Neural cell (in vitro differentiated cells): ENCODE measurements at regions not wholly inside any gene's neighbourhood (a gene's known extent, or its start where the extent isn't known, plus 50 kb on each side); places are given as distances from the start of the nearest gene placed in this dataset.

Experiments used
- H2AFZ ChIP-seq: fragments of 200-600, 300-800 bp; sonication (generic), shearing (Covaris generic); 2 replicates; pipeline ENCODE4 v1.6.0; 2014; ENCODE audit warnings: low read depth, mild to moderate bottlenecking, antibody characterized with exemption, low read length, moderate library complexity
- H3F3A ChIP-seq: fragments of 200-600 bp; shearing (Covaris generic); 2 replicates; pipeline ENCODE4 v1.6.1; 2016; ENCODE audit warnings: mild to moderate bottlenecking, moderate library complexity, mixed read lengths, antibody characterized with exemption, low read length; ENCODE audit not compliant: insufficient read depth, poor library complexity, severe bottlenecking
- H3K27ac ChIP-seq: fragments of 200-600, 300-800 bp; sonication (generic), shearing (Covaris generic); 2 replicates; pipeline ENCODE4 v1.5.1; 2014; ENCODE audit warnings: mild to moderate bottlenecking, low read length, moderate library complexity
- H3K27me3 ChIP-seq: fragments of 300-800, 200-600 bp; sonication (generic), shearing (Covaris generic); 2 replicates; pipeline ENCODE4 v1.6.0; 2014; ENCODE audit warnings: mild to moderate bottlenecking, low read depth, low read length, moderate library complexity; ENCODE audit not compliant: insufficient read depth
- H3K36me3 ChIP-seq: fragments of 300-800, 200-600 bp; sonication (generic), shearing (Covaris generic); 2 replicates; pipeline ENCODE4 v1.5.1; 2014; ENCODE audit warnings: mild to moderate bottlenecking, antibody characterized with exemption, low read length, moderate library complexity; ENCODE audit not compliant: insufficient read depth
- H3K4me2 ChIP-seq: fragments of 300-800, 200-600 bp; sonication (generic), shearing (Covaris generic); 2 replicates; pipeline ENCODE4 v1.6.0; 2014; ENCODE audit warnings: mild to moderate bottlenecking, low read length
- H3K4me3 ChIP-seq: fragments of 300-800, 200-600 bp; sonication (generic), shearing (Covaris generic); 2 replicates; pipeline ENCODE4 v1.5.1; 2014; ENCODE audit warnings: mild to moderate bottlenecking, low read length, moderate library complexity
- H3K79me2 ChIP-seq: fragments of 200-600 bp; shearing (Covaris generic); replicated peaks from 2 replicates; pipeline ENCODE4 v1.6.0; 2014; ENCODE audit warnings: mild to moderate bottlenecking, low read length, moderate library complexity; ENCODE audit not compliant: insufficient read depth
- H3K9ac ChIP-seq: fragments of 300-800, 200-600 bp; sonication (generic), shearing (Covaris generic); 2 replicates; pipeline ENCODE4 v1.6.1; 2016; ENCODE audit warnings: mild to moderate bottlenecking, low read length, mixed read lengths
- H3K9me2 ChIP-seq: fragments of 200-600 bp; shearing (Covaris generic); 2 replicates; pipeline ENCODE4 v1.6.1; 2016; ENCODE audit warnings: mild to moderate bottlenecking, low read length, mixed read lengths; ENCODE audit not compliant: insufficient read depth
- H3K9me3 ChIP-seq: fragments of 200-600, 300-800 bp; sonication (generic), shearing (Covaris generic); 2 replicates; pipeline ENCODE4 v1.6.1; 2016; ENCODE audit warnings: mild to moderate bottlenecking, mixed run types, low read length, moderate library complexity, mixed read lengths
- H4K20me1 ChIP-seq: fragments of 200-600 bp; shearing (Covaris generic); 2 replicates; pipeline ENCODE4 v1.6.1; 2016; ENCODE audit warnings: mild to moderate bottlenecking, mixed run types; ENCODE audit not compliant: insufficient read depth
- CTCF ChIP-seq: fragments of 450-650 bp; IDR thresholded peaks from 2 replicates; pipeline ENCODE4 v1.5.1; 2014; ENCODE audit warnings: antibody characterized with exemption, mild to moderate bottlenecking, moderate library complexity; ENCODE audit not compliant: poor library complexity, severe bottlenecking
- EP300 ChIP-seq: fragments of 450-650 bp; conservative IDR thresholded peaks from 2 replicates; pipeline ENCODE4 v1.6.1; 2014; ENCODE audit warnings: antibody characterized with exemption, mild to moderate bottlenecking, moderate library complexity; ENCODE audit not compliant: poor library complexity, severe bottlenecking
- EZH2 ChIP-seq: fragments of 200-600, 300-800 bp; shearing (Covaris generic), sonication (generic); IDR thresholded peaks from 2 replicates; pipeline ENCODE4 v1.6.1; 2014; ENCODE audit warnings: antibody characterized with exemption, low read length, borderline replicate concordance, mild to moderate bottlenecking; ENCODE audit not compliant: insufficient read depth, poor library complexity, severe bottlenecking
- MXI1 ChIP-seq: fragments of 450-650 bp; conservative IDR thresholded peaks from 2 replicates; pipeline ENCODE4 v1.6.1; 2014; ENCODE audit warnings: antibody characterized with exemption, mild to moderate bottlenecking; ENCODE audit not compliant: poor library complexity, severe bottlenecking
- POLR2AphosphoS5 ChIP-seq: IDR thresholded peaks from 2 replicates; pipeline ENCODE4 v1.6.1; 2012
- RAD21 ChIP-seq: fragments of 450-650 bp; conservative IDR thresholded peaks from 2 replicates; pipeline ENCODE4 v1.6.1; 2014; ENCODE audit warnings: antibody characterized with exemption, mild to moderate bottlenecking, moderate library complexity
- REST ChIP-seq: IDR thresholded peaks from 2 replicates; pipeline ENCODE4 v1.6.1; 2012; ENCODE audit warnings: borderline replicate concordance
- SMC3 ChIP-seq: fragments of 450-650 bp; conservative IDR thresholded peaks from 2 replicates; pipeline ENCODE4 v1.6.1; 2014; ENCODE audit warnings: antibody characterized with exemption, mild to moderate bottlenecking, moderate library complexity; ENCODE audit not compliant: poor library complexity
- TAF1 ChIP-seq: IDR thresholded peaks from 2 replicates; pipeline ENCODE4 v1.6.1; 2012; ENCODE audit warnings: low read depth

DNA sequence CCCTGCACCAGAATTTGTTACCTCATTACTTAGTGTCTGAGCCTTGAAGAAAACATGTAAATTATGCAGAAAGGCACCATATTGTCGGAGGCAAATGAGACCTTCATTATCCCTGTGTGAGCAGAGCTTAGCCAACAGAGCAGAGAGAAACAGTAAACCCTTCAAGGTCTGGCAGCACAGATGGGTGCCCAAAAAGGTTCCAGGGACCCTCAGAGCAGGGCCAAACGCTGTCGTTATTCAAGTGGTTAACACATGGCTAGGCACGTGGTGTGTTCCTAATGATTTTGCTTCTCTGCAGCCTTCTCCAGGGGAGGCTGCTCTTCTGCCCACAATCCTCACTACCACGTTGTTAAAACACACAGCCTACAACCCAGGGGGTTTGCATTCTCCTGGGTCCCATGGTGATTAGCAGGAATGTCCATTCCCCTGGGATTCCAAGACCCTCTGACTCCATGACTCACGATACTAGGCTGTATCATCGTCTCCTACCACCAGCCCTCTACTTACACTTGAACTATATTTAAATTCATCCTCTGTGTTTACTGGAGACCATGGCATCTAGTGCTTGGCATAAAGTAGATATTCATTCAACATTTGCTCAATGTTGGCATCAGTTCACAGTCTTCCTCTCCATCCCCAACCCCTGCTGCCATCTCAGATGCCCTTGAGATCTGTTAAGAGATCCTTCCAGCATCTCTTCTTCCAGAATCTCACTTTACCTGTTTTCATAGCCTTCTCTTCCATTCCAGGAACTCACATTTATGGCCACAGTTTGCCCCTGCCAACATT is 174.5 kb upstream of the RAD23B start:
- Histone ChIP-seq H3K79me2 (no peaks in the 10 kb centered on the region), H3K4me3 (no peak overlapping the region), H3F3A (no peaks in the 10 kb centered on the region), H3K9me3 (no peaks in the 10 kb centered on the region), H3K36me3 (no peaks in the 10 kb centered on the region), H4K20me1 (no peaks in the 10 kb centered on the region), H3K27ac (no peak overlapping the region), H3K27me3 (no peaks in the 10 kb centered on the region), H3K9me2 (no peaks in the 10 kb centered on the region), H3K4me2 (no peak overlapping the region), H3K9ac (no peak overlapping the region), H2AFZ (no peak overlapping the region)
- TF ChIP-seq POLR2AphosphoS5, result no peak
- no peak for TF ChIP-seq EZH2
- TF ChIP-seq CTCF, result no peak
- TF ChIP-seq RAD21, result no peak
- TF ChIP-seq MXI1, result no peak

DNA sequence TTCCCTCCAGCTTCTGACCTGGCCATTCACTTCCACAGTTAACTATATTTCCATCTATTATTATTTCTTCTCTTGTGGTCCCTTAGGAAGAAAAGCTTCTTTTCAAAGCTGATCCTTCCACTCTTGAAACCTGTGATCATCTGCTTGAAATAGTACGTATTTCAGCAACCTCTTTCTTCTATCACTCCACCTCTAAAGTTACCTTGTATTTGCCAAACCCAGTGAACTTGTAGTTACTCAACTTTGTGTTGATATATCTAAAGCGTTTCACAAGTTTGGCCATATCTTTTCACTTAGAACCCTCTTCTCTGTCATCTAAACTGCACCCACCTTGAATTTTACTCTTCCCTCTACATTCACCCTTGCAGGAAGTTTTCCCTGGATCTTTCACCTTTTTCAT is 173.8 kb upstream of the RAD23B start:
- no peak overlapping the region for H3K4me3 ChIP-seq
- H3K9me3 ChIP-seq, result no peaks in the 10 kb centered on the region
- no peaks in the 10 kb centered on the region for H3F3A ChIP-seq
- no peaks in the 10 kb centered on the region for H3K36me3 ChIP-seq
- TF ChIP-seq TAF1 (no peak), CTCF (no peak), RAD21 (no peak), EZH2 (no peak)
- H3K27me3 ChIP-seq, result no peaks in the 10 kb centered on the region
- H3K9me2 ChIP-seq, result no peaks in the 10 kb centered on the region
- no peak overlapping the region for H3K9ac ChIP-seq
- no peak overlapping the region for H2AFZ ChIP-seq
- H3K27ac ChIP-seq, result no peak overlapping the region
- no peaks in the 10 kb centered on the region for H3K79me2 ChIP-seq
- no peaks in the 10 kb centered on the region for H4K20me1 ChIP-seq
- H3K4me2 ChIP-seq, result no peak overlapping the region

- Histone ChIP-seq H2AFZ (no peak overlapping the region), H3K36me3 (no peaks in the 10 kb centered on the region), H3K4me3 (no peak overlapping the region), H3K79me2 (no peaks in the 10 kb centered on the region), H3K9ac (no peak overlapping the region), H3K4me2 (no peak overlapping the region), H3F3A (no peaks in the 10 kb centered on the region), H3K9me2 (no peaks in the 10 kb centered on the region), H3K27me3 (no peaks in the 10 kb centered on the region), H4K20me1 (no peaks in the 10 kb centered on the region), H3K9me3 (no peaks in the 10 kb centered on the region), H3K27ac (no peak overlapping the region)
- TF ChIP-seq SMC3 (no peak), EP300 (no peak), CTCF (no peak), EZH2 (no peak), MXI1 (no peak), TAF1 (no peak), POLR2AphosphoS5 (no peak), RAD21 (no peak), REST (no peak)
These were observed 172.9 kb upstream of the RAD23B start for GRCh38 chr9:107110153-107110552.
